Body of pancreas (tissue), 4 donors: ENCODE measurements at regions not wholly inside any gene's neighbourhood (a gene's known extent, or its start where the extent isn't known, plus 50 kb on each side); places are given as distances from the start of the nearest gene placed in this dataset.

Source experiments
- ATAC-seq: fragments of 150-250 bp; one replicate; pipeline ENCODE4 v1.9.1; 2016
- DNase-seq, 4 donors: peaks; one replicate each; pipeline ENCODE4 v3.0.0-alpha.2; 2019
- H3K27ac ChIP-seq, 4 donors: fragments of 200-600 bp; sonication (generic); 1 replicate in 3 of 4; 2 replicates in 1 of 4; pipeline versions ENCODE4 v1.5.1 to v1.6.1; 2016 to 2019; ENCODE audit warnings: mild to moderate bottlenecking in 1 of 4, mixed read lengths in 1 of 4, moderate library complexity in 1 of 4
- H3K27me3 ChIP-seq, 2 donors: fragments of 200-600 bp; sonication (generic); one replicate each; pipeline ENCODE4 v1.6.0; 2016; ENCODE audit warnings: mild to moderate bottlenecking in 1 of 2
- H3K36me3 ChIP-seq, 2 donors: fragments of 200-600 bp; sonication (generic); replicated peaks in 1 of 2; 2 replicates each; pipeline ENCODE4 v1.5.1; 2016; ENCODE audit warnings: low read depth in 2 of 2; ENCODE audit not compliant: insufficient read depth in 1 of 2
- H3K4me1 ChIP-seq: fragments of 200-600 bp; sonication (generic); one replicate; pipeline ENCODE4 v1.6.0; 2016
- H3K4me3 ChIP-seq, 2 donors: fragments of 200-600 bp; sonication (generic); 1 replicate in 1 of 2; 2 replicates in 1 of 2; pipeline ENCODE4 v1.5.1; 2016 to 2019
- H3K9me3 ChIP-seq, 3 donors: fragments of 200-600 bp; sonication (generic); 1 replicate in 2 of 3; 2 replicates in 1 of 3; pipeline ENCODE4 v1.5.1; 2016
- CTCF ChIP-seq, 7 experiments: fragments of 450-650 bp in 4 of 7; fragments of 200-600 bp in 3 of 7; sonication (generic) in 3 of 7; IDR thresholded peaks; one replicate each; pipeline ENCODE4 v1.5.1; 2016 to 2019; ENCODE audit warnings: antibody characterized with exemption in 7 of 7
- POLR2A ChIP-seq, 3 donors: fragments of 450-650 bp; IDR thresholded peaks; one replicate each; pipeline ENCODE4 v1.6.1; 2016; ENCODE audit warnings: antibody characterized with exemption in 3 of 3, mild to moderate bottlenecking in 2 of 3
- WGBS, 2 donors: methylation state at CpG; one replicate each; pipeline ENCODE4 v1.1.5; 2017; 5-methylcytosine and 5-hydroxymethylcytosine counted together
- intact Hi-C: fragments of 100-400 bp; cut with DNase I; formaldehyde crosslinking; loops from one replicate; pipeline ENCODE4 v1.15.1; 2023

DNA sequence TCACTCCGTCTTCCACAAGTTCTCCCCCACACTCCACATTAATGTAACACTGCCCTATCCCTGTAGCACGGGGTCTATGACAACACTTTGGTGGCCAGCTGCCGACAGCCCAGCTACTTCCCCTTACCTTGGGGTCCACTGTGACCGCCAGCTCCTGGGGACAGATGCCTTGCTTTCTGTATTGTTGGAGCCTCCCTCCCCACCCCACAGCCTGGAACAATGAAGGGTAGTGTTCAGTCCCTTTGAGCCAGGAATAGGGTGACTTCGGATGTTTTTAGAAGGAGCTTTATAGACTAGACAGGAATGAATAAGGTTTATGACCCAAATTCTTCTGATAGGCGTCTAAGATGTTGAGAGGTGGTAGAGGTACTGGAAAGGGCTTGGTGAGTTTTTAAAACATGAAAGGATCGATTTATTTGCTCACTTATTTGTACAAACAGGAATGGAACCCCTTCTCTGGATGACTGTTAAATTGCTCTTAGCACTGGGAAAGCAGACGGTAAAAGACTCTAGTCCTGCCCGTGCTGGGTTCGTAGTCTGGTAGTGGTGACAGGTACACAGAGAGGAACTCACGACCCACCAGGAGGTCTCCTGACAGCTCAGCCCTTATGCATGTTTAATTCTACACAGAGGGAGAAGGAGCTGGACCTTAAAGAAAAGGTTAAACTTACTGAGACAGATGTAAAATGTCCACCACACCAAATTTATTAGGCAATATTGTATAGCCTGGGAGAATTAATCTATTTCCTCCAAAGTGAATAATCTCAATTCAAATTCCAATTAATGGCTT is 90.9 kb downstream of the MYCN start:
- intact Hi-C loops = no loop called here
- DNase-seq = no peak
- H3K4me1 ChIP-seq = no peaks in the 10 kb centered on the region
- no peaks in the 10 kb centered on the region for H3K9me3 ChIP-seq
- WGBS, 2 donors = 56 to 57% methylated on average over 10 to 11 of the region's 11 CpGs
- TF ChIP-seq CTCF (IDR thresholded peaks at IDR 0.05) (no peak), POLR2A (IDR thresholded peaks at IDR 0.05) (no peak)
- no peak for ATAC-seq
- no peak overlapping the region for H3K27ac ChIP-seq
- H3K4me3 ChIP-seq = no peak overlapping the region
- H3K36me3 ChIP-seq = no peaks in the 10 kb centered on the region
- H3K27me3 ChIP-seq = no peaks in the 10 kb centered on the region

GRCh38 chr2:16030206-16031057 is 90.1 kb downstream of the MYCN start:
- Histone ChIP-seq H3K9me3 (no peaks in the 10 kb centered on the region), H3K27me3 (no peaks in the 10 kb centered on the region), H3K4me3 (no peak overlapping the region), H3K4me1 (no peaks in the 10 kb centered on the region), H3K36me3 (no peaks in the 10 kb centered on the region), H3K27ac (no peak overlapping the region)
- 82 to 83% methylated on average over 20 to 24 of the region's 24 CpGs for WGBS, 2 donors
- no peak for ATAC-seq
- DNase-seq = no peak
- intact Hi-C loops = no loop called here
- TF ChIP-seq POLR2A (IDR thresholded peaks at IDR 0.05) = no peak
- no peak for TF ChIP-seq CTCF (IDR thresholded peaks at IDR 0.05)

- H3K9me3 ChIP-seq = no peaks in the 10 kb centered on the region
- H3K4me3 ChIP-seq = no peak overlapping the region
- ATAC-seq (no peak), DNase-seq (no peak)
- intact Hi-C loops = no loop called here
- no peak overlapping the region for H3K27ac ChIP-seq
- H3K4me1 ChIP-seq = no peaks in the 10 kb centered on the region
- TF ChIP-seq CTCF (IDR thresholded peaks at IDR 0.05) (no peak), POLR2A (IDR thresholded peaks at IDR 0.05) (no peak)
- no peaks in the 10 kb centered on the region for H3K27me3 ChIP-seq
- WGBS, 2 donors = 74 to 80% methylated on average over 8 of the region's 8 CpGs
- no peaks in the 10 kb centered on the region for H3K36me3 ChIP-seq
Measured at GRCh38 chr2:16028644-16029043, 88.3 kb downstream of the MYCN start.

DNA sequence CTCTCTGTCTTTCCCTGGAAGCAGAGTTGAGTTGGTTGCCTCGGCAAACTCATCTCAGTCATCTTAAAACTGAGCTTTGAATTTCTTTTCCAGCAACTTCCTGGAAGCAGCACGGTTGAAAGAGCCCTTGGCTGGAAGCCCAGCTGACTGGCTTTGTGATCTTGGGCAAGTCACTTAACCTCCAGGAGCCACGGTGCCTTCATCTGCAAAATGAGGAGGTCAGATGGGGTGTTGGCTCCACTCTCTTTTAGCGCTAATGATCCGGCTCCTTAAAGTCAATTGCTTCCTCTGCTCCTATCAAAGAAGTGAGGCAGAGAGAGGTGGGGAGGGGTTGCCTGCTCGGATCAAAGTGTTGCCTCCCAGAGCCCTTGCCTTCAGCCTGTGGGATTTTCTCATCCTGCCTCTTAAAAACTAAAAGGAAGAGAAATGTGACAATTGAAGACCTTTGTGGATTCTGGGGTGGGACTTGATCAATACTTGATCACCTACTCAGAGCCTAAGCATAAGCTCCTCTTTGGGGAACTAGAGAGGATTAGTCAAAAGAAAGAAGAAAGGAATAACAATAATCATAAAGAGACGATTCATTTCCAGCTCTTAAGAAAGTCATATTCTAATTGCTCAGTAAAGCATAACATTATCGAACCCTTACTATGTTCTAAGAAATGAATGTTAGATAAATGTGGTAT is 86.6 kb downstream of the MYCN start:
- Histone ChIP-seq H3K36me3 (no peaks in the 10 kb centered on the region), H3K27ac (no peak overlapping the region), H3K9me3 (no peaks in the 10 kb centered on the region), H3K27me3 (no peaks in the 10 kb centered on the region), H3K4me1 (no peaks in the 10 kb centered on the region), H3K4me3 (no peak overlapping the region)
- intact Hi-C loops = no loop called here
- ATAC-seq (no peak), DNase-seq (no peak)
- WGBS, 2 donors = 53 to 56% methylated on average over 8 of the region's 8 CpGs
- TF ChIP-seq CTCF (IDR thresholded peaks at IDR 0.05) = no peak
- TF ChIP-seq POLR2A (IDR thresholded peaks at IDR 0.05) = no peak
